ENCODE measurements at regions not wholly inside any gene's neighbourhood (a gene's known extent, or its start where the extent isn't known, plus 50 kb on each side); places are given as distances from the start of the nearest gene placed in this dataset.

- TF ChIP-seq, protein P1, sequence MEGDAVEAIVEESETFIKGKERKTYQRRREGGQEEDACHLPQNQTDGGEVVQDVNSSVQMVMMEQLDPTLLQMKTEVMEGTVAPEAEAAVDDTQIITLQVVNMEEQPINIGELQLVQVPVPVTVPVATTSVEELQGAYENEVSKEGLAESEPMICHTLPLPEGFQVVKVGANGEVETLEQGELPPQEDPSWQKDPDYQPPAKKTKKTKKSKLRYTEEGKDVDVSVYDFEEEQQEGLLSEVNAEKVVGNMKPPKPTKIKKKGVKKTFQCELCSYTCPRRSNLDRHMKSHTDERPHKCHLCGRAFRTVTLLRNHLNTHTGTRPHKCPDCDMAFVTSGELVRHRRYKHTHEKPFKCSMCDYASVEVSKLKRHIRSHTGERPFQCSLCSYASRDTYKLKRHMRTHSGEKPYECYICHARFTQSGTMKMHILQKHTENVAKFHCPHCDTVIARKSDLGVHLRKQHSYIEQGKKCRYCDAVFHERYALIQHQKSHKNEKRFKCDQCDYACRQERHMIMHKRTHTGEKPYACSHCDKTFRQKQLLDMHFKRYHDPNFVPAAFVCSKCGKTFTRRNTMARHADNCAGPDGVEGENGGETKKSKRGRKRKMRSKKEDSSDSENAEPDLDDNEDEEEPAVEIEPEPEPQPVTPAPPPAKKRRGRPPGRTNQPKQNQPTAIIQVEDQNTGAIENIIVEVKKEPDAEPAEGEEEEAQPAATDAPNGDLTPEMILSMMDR (IDR thresholded peaks at IDR 0.05 in 8 of 11, conservative IDR thresholded peaks at IDR 0.05 in 3 of 11) = no peak
- no peak for TF ChIP-seq POLR2AphosphoS5 (IDR thresholded peaks at IDR 0.05)
Measured at GRCh38 chr3:61414456-61414855, 146.9 kb upstream of the PTPRG start.

All from spleen (tissue), 7 donors.